Retinal pigment epithelial cell (primary cell): ENCODE measurements at regions not wholly inside any gene's neighbourhood (a gene's known extent, or its start where the extent isn't known, plus 50 kb on each side); places are given as distances from the start of the nearest gene placed in this dataset.

Experiments used
- DNase-seq: peaks from one replicate; pipeline ENCODE4 v3.0.0-alpha.2; 2010; ENCODE audit warnings: low read depth
- H3K4me3 ChIP-seq: 2 replicates; pipeline ENCODE4 v1.5.1; 2011; ENCODE audit warnings: mild to moderate bottlenecking, low read length, control low read depth, moderate library complexity
- TF ChIP-seq, protein P1 (sequence below): conservative IDR thresholded peaks from 2 replicates; pipeline ENCODE4 v1.5.1; 2011; ENCODE audit warnings: low read depth, low read length, control low read depth, inconsistent platforms

DNA sequence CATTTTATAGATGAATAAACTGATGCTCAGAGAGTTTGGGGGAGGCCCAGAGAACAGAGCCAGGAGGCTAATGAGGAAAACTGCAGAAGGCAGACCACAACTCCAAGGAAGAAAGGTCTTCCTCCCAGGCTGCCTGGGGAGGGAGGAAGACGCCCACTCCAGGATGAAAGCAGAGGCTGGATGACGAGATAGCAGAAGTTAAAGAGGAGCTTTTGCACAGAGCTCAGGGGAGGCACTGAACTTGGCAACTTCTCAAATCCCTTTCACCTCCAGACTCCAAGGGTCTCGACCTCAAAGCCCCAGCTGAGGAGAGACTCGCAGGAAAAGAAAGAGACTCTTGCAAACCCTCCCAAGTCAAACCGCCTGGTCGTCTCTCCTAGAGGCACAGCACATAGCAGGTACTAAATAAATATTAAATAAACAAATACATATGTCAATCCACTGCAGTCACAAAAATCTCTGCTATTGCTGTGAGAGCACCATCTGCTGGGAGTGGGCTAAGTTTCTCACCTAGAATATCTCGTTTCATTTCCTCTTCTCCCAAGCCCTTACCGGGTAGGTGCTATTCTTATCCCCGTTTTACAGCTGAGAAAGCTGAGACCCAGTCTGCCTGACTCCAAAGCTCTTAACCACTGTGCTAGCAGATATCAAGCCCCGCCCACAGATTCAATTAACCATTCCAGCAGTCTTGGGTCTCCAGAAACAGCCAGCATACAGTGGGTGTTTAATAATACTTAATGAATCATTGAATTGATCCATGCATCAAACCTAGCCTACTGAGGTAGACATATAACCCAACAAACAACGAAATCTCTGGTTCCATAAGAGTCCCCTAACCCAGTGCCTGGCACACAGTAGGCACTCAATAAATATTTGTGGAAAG is 97.8 kb upstream of the HAND1 start:
- no peak overlapping the region for H3K4me3 ChIP-seq
- no peak for DNase-seq
- TF ChIP-seq, protein P1, sequence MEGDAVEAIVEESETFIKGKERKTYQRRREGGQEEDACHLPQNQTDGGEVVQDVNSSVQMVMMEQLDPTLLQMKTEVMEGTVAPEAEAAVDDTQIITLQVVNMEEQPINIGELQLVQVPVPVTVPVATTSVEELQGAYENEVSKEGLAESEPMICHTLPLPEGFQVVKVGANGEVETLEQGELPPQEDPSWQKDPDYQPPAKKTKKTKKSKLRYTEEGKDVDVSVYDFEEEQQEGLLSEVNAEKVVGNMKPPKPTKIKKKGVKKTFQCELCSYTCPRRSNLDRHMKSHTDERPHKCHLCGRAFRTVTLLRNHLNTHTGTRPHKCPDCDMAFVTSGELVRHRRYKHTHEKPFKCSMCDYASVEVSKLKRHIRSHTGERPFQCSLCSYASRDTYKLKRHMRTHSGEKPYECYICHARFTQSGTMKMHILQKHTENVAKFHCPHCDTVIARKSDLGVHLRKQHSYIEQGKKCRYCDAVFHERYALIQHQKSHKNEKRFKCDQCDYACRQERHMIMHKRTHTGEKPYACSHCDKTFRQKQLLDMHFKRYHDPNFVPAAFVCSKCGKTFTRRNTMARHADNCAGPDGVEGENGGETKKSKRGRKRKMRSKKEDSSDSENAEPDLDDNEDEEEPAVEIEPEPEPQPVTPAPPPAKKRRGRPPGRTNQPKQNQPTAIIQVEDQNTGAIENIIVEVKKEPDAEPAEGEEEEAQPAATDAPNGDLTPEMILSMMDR: peak; percentile 28

DNA sequence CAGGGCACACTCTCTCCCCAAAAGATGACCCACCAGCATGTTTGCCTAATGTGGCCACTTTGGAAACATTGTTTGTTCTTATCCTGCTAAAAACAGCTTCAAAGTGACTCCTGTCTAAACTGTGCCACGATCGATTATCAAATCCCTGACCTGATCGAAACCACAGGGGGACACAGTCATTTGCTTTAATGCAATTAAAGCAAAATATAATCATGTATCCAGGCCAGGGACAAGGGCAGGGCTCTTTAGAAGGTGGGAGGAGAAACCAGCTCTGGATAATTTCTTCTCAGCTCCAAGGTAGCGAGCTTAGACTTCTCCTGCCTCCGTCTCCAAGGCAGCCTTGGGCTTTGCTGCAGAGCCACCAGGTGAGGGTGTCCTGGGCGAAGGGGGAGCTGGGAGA is 95.0 kb upstream of the HAND1 start:
- no peak for DNase-seq
- TF ChIP-seq, protein P1: no peak
- H3K4me3 ChIP-seq: no peak overlapping the region

DNA sequence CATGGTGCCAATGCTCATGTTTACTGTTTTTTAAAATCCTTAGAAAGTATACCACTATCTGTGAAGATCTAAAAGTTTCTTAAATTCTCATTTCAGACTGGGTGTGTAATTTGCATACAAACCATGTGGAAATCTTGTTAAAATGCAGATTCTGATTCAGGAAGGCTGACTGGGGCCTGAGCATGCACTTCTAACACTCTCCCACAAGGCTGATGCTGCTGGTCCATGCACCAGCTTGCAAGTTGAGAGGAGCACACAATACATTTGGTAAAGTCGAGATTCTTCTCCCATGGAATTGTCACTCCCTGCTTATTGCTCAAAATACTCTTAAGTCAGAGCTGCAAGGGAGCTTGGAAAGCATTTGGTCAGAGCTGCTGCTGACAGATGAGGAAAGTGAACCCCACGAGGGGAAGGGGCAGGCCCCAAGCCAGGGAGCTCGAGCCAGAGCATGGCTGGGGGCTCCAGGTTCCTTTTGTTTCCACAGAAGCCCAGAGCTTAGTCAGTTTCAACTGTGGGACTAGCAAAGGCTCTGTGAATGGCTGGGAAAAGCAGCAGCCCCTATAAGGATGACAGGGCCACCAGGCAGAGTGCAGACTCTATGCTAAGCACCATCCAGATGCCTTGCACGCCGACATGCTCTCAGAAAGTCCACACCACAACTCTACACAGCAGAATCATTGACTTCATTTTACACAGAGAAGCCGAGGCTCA is 93.5 kb upstream of the HAND1 start:
- no peak overlapping the region for H3K4me3 ChIP-seq
- DNase-seq: no peak

DNA sequence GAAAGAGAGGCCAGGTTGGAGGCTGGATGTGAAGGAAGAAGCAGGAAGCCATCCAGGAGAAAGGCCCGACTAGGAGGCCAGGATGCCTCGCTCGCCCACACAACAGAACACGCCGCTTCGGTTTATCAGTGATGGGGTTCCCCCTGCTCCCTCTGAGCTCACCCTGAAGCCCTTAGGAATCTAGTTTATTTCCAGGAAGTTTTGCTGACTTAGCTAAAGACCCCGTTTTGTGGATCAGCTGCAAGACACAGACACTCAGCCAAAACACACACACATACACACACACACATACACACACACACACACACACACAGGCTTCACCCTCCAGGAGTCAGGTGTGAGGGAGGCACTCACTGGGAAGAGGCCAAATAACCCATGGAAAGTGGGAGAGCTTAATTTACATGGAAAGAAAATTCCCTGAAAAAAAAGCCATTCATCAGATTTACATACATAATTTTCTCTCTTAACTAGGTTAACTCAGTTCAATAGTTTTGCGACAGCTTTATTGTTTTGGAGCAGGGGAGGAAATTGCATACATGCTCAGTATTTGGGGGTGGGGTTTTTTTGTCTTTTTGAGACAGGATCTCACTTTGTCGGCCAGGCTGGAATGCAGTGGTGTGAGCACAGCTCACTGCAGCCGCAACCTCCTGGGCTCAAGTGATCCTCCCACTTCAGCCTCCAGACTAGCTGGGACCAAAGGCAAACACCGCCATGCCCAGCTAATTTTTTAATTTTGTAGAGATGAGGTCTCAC is 92.7 kb upstream of the HAND1 start:
- TF ChIP-seq, protein P1: no peak
- H3K4me3 ChIP-seq: no peak overlapping the region
- DNase-seq: no peak

More for the DNA sequence above, 93.5 kb upstream of the HAND1 start:
- TF ChIP-seq, protein P1: no peak

DNA sequence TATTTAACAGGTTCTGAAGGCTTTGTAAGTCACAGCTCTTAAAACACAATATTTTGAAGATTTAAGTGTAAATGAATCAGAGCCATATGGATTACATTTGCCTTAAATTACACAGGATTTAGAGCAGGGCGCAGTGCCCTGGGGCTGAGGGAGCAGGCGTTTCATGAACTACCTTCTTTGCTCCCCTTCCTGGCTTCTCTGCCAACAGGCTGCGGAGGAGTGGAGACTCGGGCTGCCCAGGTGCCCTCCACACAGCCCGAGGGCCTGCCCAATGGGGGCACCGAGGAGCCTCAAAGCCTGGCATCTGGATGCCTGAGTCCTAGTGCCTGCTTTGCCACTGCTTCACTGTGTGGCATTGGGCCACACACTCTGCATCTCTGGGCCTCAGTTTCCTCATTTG is 90.6 kb upstream of the HAND1 start:
- H3K4me3 ChIP-seq: no peak overlapping the region
- DNase-seq: no peak
- TF ChIP-seq, protein P1: no peak

DNA sequence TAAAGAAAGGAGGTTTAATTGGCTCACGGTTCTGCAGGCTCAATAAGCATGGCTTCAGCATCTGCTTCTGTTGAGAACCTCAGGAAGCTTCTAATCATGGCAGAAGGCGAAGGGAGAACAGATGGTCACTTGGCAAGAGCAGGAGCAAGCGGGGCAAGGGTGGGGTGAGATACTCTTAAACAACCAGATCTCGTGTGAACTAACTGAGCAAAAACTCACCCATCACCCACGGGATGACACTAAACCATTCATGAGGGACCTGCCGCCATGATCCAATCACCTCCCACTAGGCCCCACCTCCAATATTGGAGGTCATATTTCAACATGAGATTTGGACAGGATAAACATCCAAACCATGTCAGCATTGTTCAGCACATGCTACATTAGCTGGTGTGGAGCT is 89.1 kb upstream of the HAND1 start:
- TF ChIP-seq, protein P1: no peak
- DNase-seq: no peak
- no peak overlapping the region for H3K4me3 ChIP-seq
